GM21390 (cell line): ENCODE measurements at regions not wholly inside any gene's neighbourhood (a gene's known extent, or its start where the extent isn't known, plus 50 kb on each side); places are given as distances from the start of the nearest gene placed in this dataset.
"Not testable (repeated sequence)": the region's sequence is repeated elsewhere in the genome, so short reads cannot be mapped to it uniquely, and the experiment has no call there.

Experiments used
- ATAC-seq: cut with Tn5 transposase; IDR thresholded peaks from one replicate; pipeline ENCODE4 v1.9.1; 2021; ENCODE audit not compliant: unreplicated experiment

- no peak for ATAC-seq
These were observed 476.4 kb downstream of the KIF4B start for GRCh38 chr5:155489949-155490348.

- no peak for ATAC-seq
These were observed 478.6 kb downstream of the KIF4B start for GRCh38 chr5:155492191-155492590.

- no peak for ATAC-seq
These were observed 491.1 kb downstream of the KIF4B start for GRCh38 chr5:155504606-155505005.

GRCh38 chr5:155507363-155507762, 493.8 kb downstream of the KIF4B start:
- ATAC-seq = no peak

GRCh38 chr5:155508673-155509072, 495.1 kb downstream of the KIF4B start:
- ATAC-seq = no peak

- ATAC-seq = no peak
These were observed 498.8 kb downstream of the KIF4B start for GRCh38 chr5:155512329-155512728.

- ATAC-seq = no peak
These were observed 500.6 kb downstream of the KIF4B start for GRCh38 chr5:155514105-155514563.

GRCh38 chr5:155522540-155522939, 509.0 kb downstream of the KIF4B start:
- no peak for ATAC-seq

- ATAC-seq = no peak
These were observed 515.8 kb downstream of the KIF4B start for GRCh38 chr5:155529362-155529761.

- ATAC-seq = no peak
These were observed 516.5 kb downstream of the KIF4B start for GRCh38 chr5:155530046-155530445.

- no peak for ATAC-seq
These were observed 519.2 kb downstream of the KIF4B start for GRCh38 chr5:155532621-155533311.

GRCh38 chr5:155540000-155540595, 526.5 kb downstream of the KIF4B start:
- ATAC-seq = no peak

- no peak for ATAC-seq
These were observed 532.5 kb downstream of the KIF4B start for GRCh38 chr5:155546075-155546474.

- ATAC-seq = no peak
These were observed 540.9 kb downstream of the KIF4B start for GRCh38 chr5:155554500-155554899.

GRCh38 chr5:155556222-155556621, 542.7 kb downstream of the KIF4B start:
- no peak for ATAC-seq

GRCh38 chr5:155556700-155557099, 543.1 kb downstream of the KIF4B start:
- no peak for ATAC-seq

- ATAC-seq = no peak
These were observed 548.6 kb downstream of the KIF4B start for GRCh38 chr5:155562158-155562557.

- ATAC-seq = no peak
These were observed 551.0 kb downstream of the KIF4B start for GRCh38 chr5:155564541-155564940.

- ATAC-seq = no peak
These were observed 562.3 kb downstream of the KIF4B start for GRCh38 chr5:155575861-155576260.

- not testable (repeated sequence) for ATAC-seq
These were observed 573.3 kb downstream of the KIF4B start for GRCh38 chr5:155586808-155587207.

- ATAC-seq = no peak
These were observed 573.9 kb downstream of the KIF4B start for GRCh38 chr5:155587458-155587857.

GRCh38 chr5:155591273-155591672, 577.7 kb downstream of the KIF4B start:
- ATAC-seq = no peak

- ATAC-seq = no peak
These were observed 580.7 kb downstream of the KIF4B start for GRCh38 chr5:155594270-155594669.
